A673 (cell line): ENCODE measurements at regions not wholly inside any gene's neighbourhood (a gene's known extent, or its start where the extent isn't known, plus 50 kb on each side); places are given as distances from the start of the nearest gene placed in this dataset.

Source experiments
- BruUV-seq: library from RNA; stranded (reverse); fragments of 400-500 nt; replicated peaks from 2 replicates; lab custom pipeline; 2021; lab: Mats Ljungman, UMichigan
- CTCF ChIA-PET: fragments of 300-600 bp; sonication (Branson Sonifier 250); formaldehyde crosslinking; loops from one replicate; lab custom pipeline; 2022; ENCODE audit warnings: antibody characterized with exemption; lab: Charles Lee
- POLR2A ChIA-PET: fragments of 300-600 bp; sonication (Branson Sonifier 250); formaldehyde crosslinking; loops from one replicate; lab custom pipeline; 2022; ENCODE audit warnings: antibody characterized with exemption; ENCODE audit not compliant: low non-redundant PET; lab: Charles Lee
- DNase-seq: peaks from one replicate; pipeline ENCODE4 v3.0.0-alpha.2; 2015; ENCODE audit warnings: low spot score
- H3K27ac ChIP-seq: fragments of 200-600 bp; sonication (generic); 2 replicates; pipeline ENCODE4 v1.5.1; 2016; ENCODE audit warnings: mixed run types, low read depth, mild to moderate bottlenecking, mixed read lengths, antibody characterized with exemption, low read length; ENCODE audit not compliant: poor library complexity, severe bottlenecking
- H3K27me3 ChIP-seq: fragments of 200-600 bp; sonication (generic); replicated peaks from 2 replicates; pipeline ENCODE4 v1.6.1; 2017; ENCODE audit warnings: mixed run types, low read depth, mild to moderate bottlenecking, mixed read lengths, antibody characterized with exemption, low read length; ENCODE audit not compliant: insufficient read depth, poor library complexity
- H3K36me3 ChIP-seq: fragments of 200-600 bp; sonication (generic); 2 replicates; pipeline ENCODE4 v1.6.1; 2016; ENCODE audit warnings: mixed run types, mild to moderate bottlenecking, mixed read lengths, antibody characterized with exemption, low read length; ENCODE audit not compliant: insufficient read depth, poor library complexity, severe bottlenecking
- H3K4me1 ChIP-seq: fragments of 200-600 bp; sonication (generic); 2 replicates; pipeline ENCODE4 v1.6.1; 2017; ENCODE audit warnings: mixed run types, mild to moderate bottlenecking, mixed read lengths, antibody characterized with exemption, low read length; ENCODE audit not compliant: insufficient read depth, poor library complexity, severe bottlenecking
- H3K4me3 ChIP-seq: fragments of 200-600 bp; sonication (generic); 2 replicates; pipeline ENCODE4 v1.5.1; 2016; ENCODE audit warnings: low read depth, mixed run types, mild to moderate bottlenecking, mixed read lengths, low read length; ENCODE audit not compliant: poor library complexity, severe bottlenecking
- H3K9me3 ChIP-seq: fragments of 200-600 bp; sonication (generic); 2 replicates; pipeline ENCODE4 v1.6.1; 2016; ENCODE audit warnings: mixed run types, low read depth, mild to moderate bottlenecking, mixed read lengths, antibody characterized with exemption, low read length; ENCODE audit not compliant: poor library complexity, severe bottlenecking
- CTCF ChIP-seq: fragments of 300-800, 200-600 bp; sonication (generic); conservative IDR thresholded peaks from 2 replicates; pipeline ENCODE4 v1.5.1; 2017; ENCODE audit warnings: low read depth, mild to moderate bottlenecking, antibody characterized with exemption, low read length, moderate library complexity, mixed read lengths
- EZH2 ChIP-seq: fragments of 200-600 bp; sonication (generic); IDR thresholded peaks from 2 replicates; pipeline ENCODE4 v1.6.1; 2017; ENCODE audit warnings: borderline replicate concordance, low read depth, mild to moderate bottlenecking, mixed read lengths, antibody characterized with exemption, low read length; ENCODE audit not compliant: poor library complexity, severe bottlenecking
- intact Hi-C: fragments of 100-400 bp; cut with micrococcal nuclease; formaldehyde crosslinking; loops from one replicate; pipeline ENCODE4 v1.10.0; 2022; ENCODE audit not compliant: unreplicated experiment

GRCh38 chr5:2286250-2286649 lies 403.5 kb upstream of the IRX4 start:
- ChIA-PET CTCF (no interaction called here), POLR2A (no interaction called here)
- Histone ChIP-seq H3K36me3 (no peaks in the 10 kb centered on the region), H3K4me1 (no peaks in the 10 kb centered on the region), H3K27me3 (no peaks in the 10 kb centered on the region), H3K27ac (no peak overlapping the region), H3K9me3 (peaks cover 10% of the 10 kb centered on the region), H3K4me3 (no peak overlapping the region)
- DNase-seq: no peak
- intact Hi-C loops: no loop called here
- BruUV-seq: no TSS peak
- TF ChIP-seq CTCF (no peak), EZH2 (no peak)

GRCh38 chr5:2284678-2285077 lies 402.0 kb upstream of the IRX4 start:
- CTCF ChIA-PET: no interaction called here
- TF ChIP-seq EZH2 (no peak), CTCF (no peak)
- BruUV-seq: no TSS peak
- POLR2A ChIA-PET: no interaction called here
- intact Hi-C loops: no loop called here
- peaks cover 12% of the 10 kb centered on the region for H3K9me3 ChIP-seq
- no peak overlapping the region for H3K27ac ChIP-seq
- H3K27me3 ChIP-seq: no peaks in the 10 kb centered on the region
- H3K36me3 ChIP-seq: no peaks in the 10 kb centered on the region
- no peaks in the 10 kb centered on the region for H3K4me1 ChIP-seq
- no peak for DNase-seq
- H3K4me3 ChIP-seq: no peak overlapping the region

DNA sequence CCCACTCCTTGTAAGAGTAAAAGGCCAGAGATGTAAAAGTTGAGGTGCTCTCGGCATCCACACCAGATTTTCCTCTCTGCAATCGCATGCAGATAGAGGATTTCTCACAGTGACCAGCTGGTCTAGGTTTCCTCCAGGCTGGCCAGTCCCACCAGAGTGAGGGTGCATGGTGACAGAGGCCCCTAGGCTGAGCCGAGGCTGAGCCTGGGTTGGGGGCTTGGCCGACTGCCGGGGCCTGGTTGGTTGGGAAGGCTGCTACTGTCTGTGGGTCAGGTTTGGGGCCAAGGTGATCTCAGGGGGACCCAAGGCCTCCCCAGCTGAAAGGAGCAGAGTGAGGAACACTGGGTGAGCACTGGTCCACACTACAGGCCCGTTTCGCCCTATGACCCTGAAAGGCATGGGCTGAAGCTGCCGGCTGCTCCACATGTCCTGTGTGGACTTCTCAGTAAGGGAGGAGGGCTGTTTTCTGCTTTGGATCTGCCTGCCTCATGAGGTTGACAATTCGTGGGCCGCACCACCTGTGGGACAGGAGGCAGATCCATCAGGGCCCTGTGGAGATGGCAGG lies 400.8 kb upstream of the IRX4 start:
- POLR2A ChIA-PET: no interaction called here
- no TSS peak for BruUV-seq
- H3K27ac ChIP-seq: no peak overlapping the region
- H3K9me3 ChIP-seq: peaks cover 14% of the 10 kb centered on the region
- CTCF ChIA-PET: no interaction called here
- intact Hi-C loops: no loop called here
- no peak overlapping the region for H3K4me3 ChIP-seq
- no peak for DNase-seq
- H3K4me1 ChIP-seq: no peaks in the 10 kb centered on the region
- H3K36me3 ChIP-seq: no peaks in the 10 kb centered on the region
- no peak for TF ChIP-seq EZH2
- TF ChIP-seq CTCF: no peak
- no peaks in the 10 kb centered on the region for H3K27me3 ChIP-seq
